HS-5 (cell line): ENCODE measurements at regions not wholly inside any gene's neighbourhood (a gene's known extent, or its start where the extent isn't known, plus 50 kb on each side); places are given as distances from the start of the nearest gene placed in this dataset.
"Not testable (repeated sequence)": the region's sequence is repeated elsewhere in the genome, so short reads cannot be mapped to it uniquely, and the experiment has no call there.

ENCODE experiments used
- DNase-seq: peaks from one replicate; pipeline ENCODE4 v3.0.0-alpha.2; 2012; ENCODE audit warnings: low read depth

GRCh38 chr1:112855152-112855828, 100.7 kb downstream of the SLC16A1 start:
- DNase-seq, result no peak

DNA sequence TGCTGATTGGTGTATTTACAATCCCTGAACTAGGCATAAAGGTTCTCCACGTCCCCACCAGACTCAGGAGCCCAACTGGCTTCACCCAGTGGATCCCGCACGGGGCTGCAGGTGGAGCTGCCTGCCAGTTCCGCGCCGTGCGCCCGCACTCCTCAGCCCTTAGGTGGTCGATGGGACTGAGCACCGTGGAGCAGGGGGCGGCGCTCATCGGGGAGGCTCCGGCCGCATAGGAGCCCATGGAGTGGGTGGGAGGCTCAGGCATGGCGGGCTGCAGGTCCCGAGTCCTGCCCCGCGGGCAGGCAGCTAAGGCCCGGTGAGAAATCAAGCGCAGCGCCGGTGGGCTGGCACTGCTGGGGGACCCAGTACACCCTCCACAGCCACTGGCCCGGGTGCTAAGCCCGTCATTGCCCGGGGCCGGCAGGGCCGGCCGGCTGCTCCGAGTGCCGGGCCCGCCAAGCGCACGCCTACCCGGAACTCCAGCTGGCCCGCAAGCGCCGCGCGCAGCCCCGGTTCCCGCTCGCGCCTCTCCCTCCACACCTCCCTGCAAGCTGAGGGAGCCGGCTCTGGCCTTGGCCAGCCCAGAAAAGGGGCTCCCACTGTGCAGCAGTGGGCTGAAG, 101.5 kb downstream of the SLC16A1 start:
- DNase-seq, result not testable (repeated sequence)

GRCh38 chr1:112853915-112854314, 102.1 kb downstream of the SLC16A1 start:
- not testable (repeated sequence) for DNase-seq

DNA sequence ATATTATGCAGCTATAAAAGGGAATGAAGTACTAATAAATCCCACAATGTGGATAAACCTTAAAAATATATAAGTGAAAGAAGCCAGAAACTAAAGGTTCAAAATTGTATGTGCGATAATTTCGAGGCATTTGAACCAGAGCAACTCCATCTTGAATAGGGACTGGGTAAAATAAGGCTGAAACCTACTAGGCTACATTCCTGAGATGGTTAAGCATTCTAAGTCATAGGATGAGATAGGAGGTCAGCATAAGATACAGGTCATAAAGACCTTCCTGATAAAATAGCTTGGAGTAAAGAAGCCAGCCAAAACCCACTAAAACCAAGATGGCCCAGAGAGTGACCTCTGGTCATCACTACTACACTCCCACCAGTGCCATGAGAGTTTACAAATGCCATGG, 103.1 kb downstream of the SLC16A1 start:
- no peak for DNase-seq

GRCh38 chr1:112852276-112852675, 103.7 kb downstream of the SLC16A1 start:
- DNase-seq, result no peak

- no peak for DNase-seq
Measured at GRCh38 chr1:112850034-112850757, 105.8 kb downstream of the SLC16A1 start.

DNA sequence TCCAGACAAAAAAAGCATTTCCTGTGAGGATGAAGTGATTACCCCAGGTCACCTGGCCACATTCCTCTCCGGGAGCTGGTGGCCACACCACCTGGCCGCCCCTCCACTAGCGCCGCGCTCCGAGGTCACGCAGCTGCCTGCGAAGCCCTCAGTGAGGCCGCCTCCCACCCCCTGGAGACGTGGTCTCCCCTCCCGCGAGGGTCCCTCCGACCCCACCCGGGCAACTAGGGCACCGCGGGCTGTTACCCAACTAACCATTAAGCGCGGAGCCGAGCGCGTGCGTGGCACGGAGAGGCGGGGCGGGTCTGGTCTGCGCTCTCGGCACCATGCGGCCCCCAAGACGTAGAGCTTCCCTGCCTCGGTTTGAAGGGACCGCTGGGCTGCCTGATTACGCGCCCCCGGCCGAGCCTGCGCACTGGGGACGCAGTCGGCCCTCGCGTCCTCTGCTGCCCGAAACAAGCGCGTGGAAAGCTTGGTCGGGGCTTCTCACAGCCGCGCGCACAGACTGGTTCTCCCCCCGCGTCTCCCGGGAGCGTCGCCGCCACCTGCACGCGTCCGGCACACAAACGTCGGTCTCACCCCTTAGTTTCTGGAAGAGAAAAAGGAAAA, 106.5 kb downstream of the SLC16A1 start:
- DNase-seq, result no peak

GRCh38 chr1:112841825-112842224, 114.2 kb downstream of the SLC16A1 start:
- no peak for DNase-seq

GRCh38 chr1:112840631-112841624, 115.1 kb downstream of the SLC16A1 start:
- no peak for DNase-seq

- DNase-seq, result no peak
Measured at GRCh38 chr1:112836642-112837041, 119.4 kb downstream of the SLC16A1 start.

DNA sequence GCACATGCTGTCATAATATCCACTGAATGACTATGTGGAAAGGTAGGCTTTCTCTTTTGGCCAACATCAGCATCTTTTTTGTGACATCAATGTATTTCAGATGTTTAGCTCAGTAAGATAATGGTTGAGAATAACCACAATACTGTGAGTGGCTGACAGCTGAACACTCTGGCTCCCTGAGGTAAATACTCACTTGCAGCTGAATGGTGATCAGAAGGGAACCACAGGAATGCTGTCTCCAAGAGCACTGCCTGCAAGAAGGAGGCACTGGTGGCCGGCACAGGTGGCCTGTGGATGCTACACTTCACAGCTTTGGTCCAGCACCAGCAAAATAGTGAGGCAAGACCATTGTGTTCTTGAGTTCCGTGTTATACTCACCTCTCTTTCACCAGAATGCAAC, 118.7 kb upstream of the PPM1J start:
- no peak for DNase-seq

GRCh38 chr1:112832259-112832658, 117.1 kb upstream of the PPM1J start:
- not testable (repeated sequence) for DNase-seq

- DNase-seq, result not testable (repeated sequence)
Measured at GRCh38 chr1:112829691-112830090, 114.6 kb upstream of the PPM1J start.

DNA sequence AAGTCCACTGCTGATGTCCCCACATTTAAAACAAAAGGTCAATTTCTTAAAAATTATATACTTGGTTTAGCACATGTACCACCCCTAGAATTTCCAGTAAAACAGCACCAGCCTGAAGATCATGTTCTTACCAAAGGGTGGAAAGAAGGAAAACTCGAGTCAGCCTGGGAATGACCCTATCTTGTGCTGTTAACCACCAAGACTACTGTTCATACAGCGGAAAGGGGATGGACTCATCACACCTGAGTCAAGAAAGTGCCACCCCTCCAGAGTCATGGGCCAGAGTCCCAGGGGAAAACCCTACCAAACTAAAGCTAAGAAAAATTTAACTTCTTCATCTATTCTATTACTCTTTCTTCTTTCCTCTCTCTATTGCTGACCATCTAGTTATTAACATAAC, 113.6 kb upstream of the PPM1J start:
- no peak for DNase-seq

GRCh38 chr1:112827391-112827790, 112.3 kb upstream of the PPM1J start:
- DNase-seq, result not testable (repeated sequence)

GRCh38 chr1:112826217-112826944, 111.2 kb upstream of the PPM1J start:
- no peak for DNase-seq

- DNase-seq, result not testable (repeated sequence)
Measured at GRCh38 chr1:112825563-112826216, 110.6 kb upstream of the PPM1J start.

GRCh38 chr1:112825075-112825474, 109.9 kb upstream of the PPM1J start:
- DNase-seq, result not testable (repeated sequence)

GRCh38 chr1:112821307-112822063, 106.4 kb upstream of the PPM1J start:
- not testable (repeated sequence) for DNase-seq
